ENCODE measurements at regions not wholly inside any gene's neighbourhood (a gene's known extent, or its start where the extent isn't known, plus 50 kb on each side); places are given as distances from the start of the nearest gene placed in this dataset.

GRCh38 chr16:64019339-64019738, 1102.5 kb downstream of the CDH11 start:
- TF ChIP-seq TAF1 (IDR thresholded peaks at IDR 0.05; ENCODE audit: borderline replicate concordance, insufficient read depth, low read length): no peak
- TF ChIP-seq POLR2AphosphoS5 (IDR thresholded peaks at IDR 0.05; ENCODE audit: low read depth, low read length): no peak
- no peak for TF ChIP-seq REST (IDR thresholded peaks at IDR 0.05; ENCODE audit: insufficient read depth in 1 of 2, low read depth in 2 of 2, low read length in 2 of 2)
- TF ChIP-seq SIN3A (IDR thresholded peaks at IDR 0.05; ENCODE audit: borderline replicate concordance, insufficient read depth, low read length): no peak
- TF ChIP-seq FOXP2 (optimal IDR thresholded peaks at IDR 0.05; ENCODE audit: borderline replicate concordance, extremely low read depth, extremely low read length, insufficient read depth): no peak

Data from PFSK-1 (cell line).